ENCODE measurements at regions not wholly inside any gene's neighbourhood (a gene's known extent, or its start where the extent isn't known, plus 50 kb on each side); places are given as distances from the start of the nearest gene placed in this dataset.

GRCh38 chr4:126086041-126086440 is 771.3 kb downstream of the FAT4 start:
- Histone ChIP-seq H3K79me2 (ENCODE audit: control insufficient read depth, insufficient read depth, low read length) (no peaks in the 10 kb centered on the region), H3K27ac (ENCODE audit: insufficient read depth, low read length) (no peak overlapping the region), H3K9me3 (ENCODE audit: control insufficient read depth, insufficient read depth, low read depth, low read length) (no peaks in the 10 kb centered on the region), H2AFZ (ENCODE audit: low read length) (no peak overlapping the region), H3K9ac (ENCODE audit: insufficient read depth, low read length) (no peak overlapping the region), H3K36me3 (ENCODE audit: control insufficient read depth, insufficient read depth, low read length) (no peaks in the 10 kb centered on the region), H3K4me2 (ENCODE audit: extremely low read depth, insufficient read depth, low read length) (no peak overlapping the region), H3K27me3 (ENCODE audit: control insufficient read depth, insufficient read depth, low read length) (no peaks in the 10 kb centered on the region), H3K4me1 (ENCODE audit: control insufficient read depth, extremely low read depth, insufficient read depth, low read length) (no peaks in the 10 kb centered on the region), H4K20me1 (ENCODE audit: control insufficient read depth, extremely low read depth, insufficient read depth, low read length) (no peaks in the 10 kb centered on the region), H3K4me3 (replicated peaks in 1 of 4; ENCODE audit: control extremely low read depth in 1 of 4, insufficient read depth in 1 of 4, low read depth in 3 of 4, low read length in 4 of 4) (no peak overlapping the region)
- TF ChIP-seq EZH2 (IDR thresholded peaks at IDR 0.05; ENCODE audit: low read length, missing control alignments) = no peak
- DNase-seq (ENCODE audit: low read depth in 2 of 2) = no peak

GRCh38 chr4:126087101-126087500 is 772.3 kb downstream of the FAT4 start:
- H3K9ac ChIP-seq (ENCODE audit: insufficient read depth, low read length) = no peak overlapping the region
- H4K20me1 ChIP-seq (ENCODE audit: control insufficient read depth, extremely low read depth, insufficient read depth, low read length) = no peaks in the 10 kb centered on the region
- H3K36me3 ChIP-seq (ENCODE audit: control insufficient read depth, insufficient read depth, low read length) = no peaks in the 10 kb centered on the region
- no peak overlapping the region for H3K4me2 ChIP-seq (ENCODE audit: extremely low read depth, insufficient read depth, low read length)
- H3K4me1 ChIP-seq (ENCODE audit: control insufficient read depth, extremely low read depth, insufficient read depth, low read length) = no peaks in the 10 kb centered on the region
- H3K9me3 ChIP-seq (ENCODE audit: control insufficient read depth, insufficient read depth, low read depth, low read length) = no peaks in the 10 kb centered on the region
- H3K27ac ChIP-seq (ENCODE audit: insufficient read depth, low read length) = no peak overlapping the region
- no peak for TF ChIP-seq CTCF (conservative IDR thresholded peaks at IDR 0.05 in 1 of 2, IDR thresholded peaks at IDR 0.05 in 1 of 2; ENCODE audit: low read depth in 1 of 2, low read length in 2 of 2)
- no peak for TF ChIP-seq EZH2 (IDR thresholded peaks at IDR 0.05; ENCODE audit: low read length, missing control alignments)
- DNase-seq (ENCODE audit: low read depth in 2 of 2) = no peak
- no peaks in the 10 kb centered on the region for H3K27me3 ChIP-seq (ENCODE audit: control insufficient read depth, insufficient read depth, low read length)
- no peaks in the 10 kb centered on the region for H3K79me2 ChIP-seq (ENCODE audit: control insufficient read depth, insufficient read depth, low read length)
- H3K4me3 ChIP-seq (replicated peaks in 1 of 4; ENCODE audit: control extremely low read depth in 1 of 4, insufficient read depth in 1 of 4, low read depth in 3 of 4, low read length in 4 of 4) = no peak overlapping the region
- no peak overlapping the region for H2AFZ ChIP-seq (ENCODE audit: low read length)

- Histone ChIP-seq H4K20me1 (ENCODE audit: control insufficient read depth, extremely low read depth, insufficient read depth, low read length) (no peaks in the 10 kb centered on the region), H3K4me3 (replicated peaks in 1 of 4; ENCODE audit: control extremely low read depth in 1 of 4, insufficient read depth in 1 of 4, low read depth in 3 of 4, low read length in 4 of 4) (no peak overlapping the region), H3K79me2 (ENCODE audit: control insufficient read depth, insufficient read depth, low read length) (no peaks in the 10 kb centered on the region), H3K9ac (ENCODE audit: insufficient read depth, low read length) (no peak overlapping the region), H3K36me3 (ENCODE audit: control insufficient read depth, insufficient read depth, low read length) (no peaks in the 10 kb centered on the region), H3K4me1 (ENCODE audit: control insufficient read depth, extremely low read depth, insufficient read depth, low read length) (no peaks in the 10 kb centered on the region), H3K9me3 (ENCODE audit: control insufficient read depth, insufficient read depth, low read depth, low read length) (no peaks in the 10 kb centered on the region), H3K4me2 (ENCODE audit: extremely low read depth, insufficient read depth, low read length) (no peak overlapping the region), H3K27ac (ENCODE audit: insufficient read depth, low read length) (no peak overlapping the region), H2AFZ (ENCODE audit: low read length) (no peak overlapping the region), H3K27me3 (ENCODE audit: control insufficient read depth, insufficient read depth, low read length) (no peaks in the 10 kb centered on the region)
- TF ChIP-seq CTCF (conservative IDR thresholded peaks at IDR 0.05 in 1 of 2, IDR thresholded peaks at IDR 0.05 in 1 of 2; ENCODE audit: low read depth in 1 of 2, low read length in 2 of 2) = no peak
- no peak for TF ChIP-seq EZH2 (IDR thresholded peaks at IDR 0.05; ENCODE audit: low read length, missing control alignments)
- DNase-seq (ENCODE audit: low read depth in 2 of 2) = no peak
Observed at GRCh38 chr4:126097155-126097799, 782.5 kb downstream of the FAT4 start.

Measured in fibroblast of lung (primary cell).